GM18907 (cell line): ENCODE measurements at regions not wholly inside any gene's neighbourhood (a gene's known extent, or its start where the extent isn't known, plus 50 kb on each side); places are given as distances from the start of the nearest gene placed in this dataset.
"Not testable (repeated sequence)": the region's sequence is repeated elsewhere in the genome, so short reads cannot be mapped to it uniquely, and the experiment has no call there.

ENCODE experiments used
- ATAC-seq: cut with Tn5 transposase; IDR thresholded peaks from one replicate; pipeline ENCODE4 v1.9.1; 2021; ENCODE audit warnings: mild to moderate bottlenecking, moderate library complexity; ENCODE audit not compliant: unreplicated experiment

DNA sequence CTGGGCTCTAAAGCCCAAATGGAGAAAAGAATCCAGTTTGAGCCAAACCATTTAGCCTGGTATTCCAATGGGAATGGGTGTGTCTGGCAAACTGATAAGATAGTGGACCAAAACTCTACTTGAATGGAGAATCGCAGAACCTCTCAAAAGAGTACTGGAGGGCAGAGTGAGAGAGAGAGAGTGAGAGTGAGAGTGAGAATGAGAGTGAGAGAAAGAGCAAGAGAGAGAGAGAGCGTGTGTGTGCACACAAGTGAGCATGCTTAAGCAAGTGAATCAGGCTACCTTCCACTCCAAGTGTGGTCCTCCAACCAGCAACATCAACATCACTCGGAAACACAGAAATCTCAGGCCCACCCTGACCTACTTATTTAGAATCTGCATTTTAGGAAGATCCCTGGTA, 58.8 kb downstream of the UQCRFS1 start:
- ATAC-seq, result no peak

DNA sequence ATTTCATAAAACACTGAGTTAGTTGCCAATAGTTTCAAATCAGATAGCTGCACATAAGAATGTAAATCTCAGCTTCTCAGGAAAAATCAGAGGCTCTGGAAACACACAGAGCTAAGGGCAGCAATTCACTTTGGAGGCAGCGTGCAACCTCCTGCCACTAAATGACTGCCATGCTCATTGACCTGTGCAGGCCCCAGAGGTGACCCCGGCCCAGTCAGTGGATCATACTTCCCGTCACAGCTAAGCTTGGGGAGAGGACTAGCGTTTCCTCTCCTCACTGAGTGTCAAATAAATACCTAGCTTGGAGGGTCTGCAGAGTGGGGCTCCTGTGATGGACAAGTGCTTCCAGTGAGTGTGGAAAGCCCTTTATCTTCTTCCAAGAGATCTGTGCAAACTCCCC, 67.2 kb downstream of the UQCRFS1 start:
- ATAC-seq, result no peak

DNA sequence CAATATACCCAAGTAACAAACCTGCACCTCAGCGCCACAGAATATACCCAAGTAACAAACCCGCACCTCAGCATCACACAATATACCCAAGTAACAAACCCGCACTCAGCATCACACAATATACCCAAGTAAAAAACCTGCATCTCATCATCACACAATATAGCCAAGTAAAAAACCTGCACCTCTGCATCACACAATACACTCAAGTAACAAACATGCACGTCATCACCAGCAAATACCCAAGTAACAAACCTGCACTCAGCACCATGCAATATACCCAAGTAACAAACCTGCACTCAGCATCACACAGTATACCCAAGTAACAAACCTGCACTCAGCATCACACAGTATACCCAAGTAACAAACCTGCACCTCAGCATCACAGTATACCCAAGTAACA, 69.8 kb downstream of the UQCRFS1 start:
- no peak for ATAC-seq

DNA sequence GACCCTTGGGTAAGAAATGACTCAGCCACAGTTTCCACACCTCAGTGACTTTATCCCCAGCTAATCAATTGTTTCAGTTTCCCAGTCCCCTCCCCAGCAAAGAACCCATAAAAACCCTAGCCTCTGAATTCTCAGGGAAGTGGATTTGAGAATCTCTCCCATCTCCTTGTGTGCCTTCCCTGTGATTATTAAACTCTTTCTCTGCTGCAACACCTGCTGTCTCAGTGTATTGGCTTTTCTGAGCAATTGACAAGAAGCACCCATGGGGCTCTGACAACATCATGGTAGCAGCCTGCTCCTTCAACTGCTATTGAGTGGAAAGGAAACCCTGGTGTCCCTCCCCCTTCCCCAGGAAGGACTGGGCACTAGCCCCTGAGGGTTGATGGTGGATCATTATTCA, 73.7 kb downstream of the UQCRFS1 start:
- no peak for ATAC-seq

DNA sequence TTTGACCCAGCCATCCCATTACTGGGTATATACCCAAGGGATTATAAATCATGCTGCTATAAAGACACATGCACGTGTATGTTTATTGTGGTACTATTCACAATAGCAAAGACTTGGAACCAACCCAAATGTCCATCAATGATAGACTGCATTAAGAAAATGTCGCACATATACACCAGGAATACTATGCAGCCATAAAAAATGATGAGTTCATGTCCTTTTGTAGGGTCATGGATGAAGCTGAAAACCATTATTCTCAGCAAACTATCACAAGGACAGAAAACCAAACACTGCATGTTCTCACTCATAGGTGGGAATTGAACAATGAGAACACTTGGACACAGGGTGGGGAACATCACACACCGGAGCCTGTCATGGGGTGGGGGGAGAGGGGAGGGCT, 74.7 kb downstream of the UQCRFS1 start:
- not testable (repeated sequence) for ATAC-seq

DNA sequence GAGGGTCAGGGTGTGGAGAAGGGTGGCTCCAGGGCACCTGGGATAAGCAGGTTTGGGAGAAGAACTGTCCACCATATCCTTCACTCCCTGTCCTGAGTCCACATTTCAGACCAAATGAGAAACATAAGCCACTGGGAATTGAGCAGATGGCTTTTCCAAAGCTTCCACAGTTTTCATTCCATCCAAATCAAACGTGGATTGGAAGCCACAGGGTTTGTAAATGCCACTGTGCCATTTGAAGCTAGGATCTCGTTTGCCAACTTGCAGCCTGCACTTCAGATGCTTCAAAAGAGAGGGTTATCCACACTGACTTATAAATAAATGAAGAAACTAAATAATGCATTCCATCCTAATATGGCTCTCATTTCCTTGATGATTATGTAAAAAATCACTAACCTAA, 81.5 kb downstream of the UQCRFS1 start:
- ATAC-seq, result no peak

DNA sequence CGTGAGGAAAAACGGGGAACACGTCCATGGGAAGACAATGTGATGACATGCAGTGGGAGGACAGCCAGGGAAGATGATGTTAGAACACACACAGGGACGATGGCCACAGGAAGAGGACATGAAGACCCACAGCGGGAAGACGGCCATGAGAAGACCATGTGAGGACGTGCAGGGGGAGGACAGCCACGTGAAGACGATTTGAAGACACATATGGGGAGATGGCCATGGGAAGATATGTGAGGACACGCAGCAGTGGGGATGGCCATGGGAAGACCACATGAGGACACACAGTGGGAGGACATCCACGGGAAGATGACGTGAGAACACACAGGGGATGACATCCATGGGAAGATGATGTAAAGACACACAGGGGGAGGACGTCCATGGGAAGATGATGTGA, 83.8 kb downstream of the UQCRFS1 start:
- no peak for ATAC-seq

DNA sequence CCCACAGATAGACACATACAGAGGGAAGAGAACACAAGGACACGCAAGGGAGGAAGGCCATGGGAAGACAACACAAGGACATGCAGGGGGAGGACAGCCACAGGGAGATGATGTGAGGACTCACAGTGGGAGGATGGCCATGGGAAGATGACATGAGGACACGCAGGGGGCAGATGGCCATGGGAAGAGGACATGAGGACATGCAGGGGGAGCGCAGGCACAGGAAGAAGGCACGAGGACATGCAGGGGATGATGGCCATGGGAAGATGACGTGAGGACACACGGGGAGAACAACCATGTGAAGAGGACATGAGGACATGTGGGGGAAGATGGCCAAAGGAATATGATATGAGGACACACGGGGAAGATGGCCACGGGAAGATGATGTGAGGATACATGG, 84.7 kb downstream of the UQCRFS1 start:
- no peak for ATAC-seq

DNA sequence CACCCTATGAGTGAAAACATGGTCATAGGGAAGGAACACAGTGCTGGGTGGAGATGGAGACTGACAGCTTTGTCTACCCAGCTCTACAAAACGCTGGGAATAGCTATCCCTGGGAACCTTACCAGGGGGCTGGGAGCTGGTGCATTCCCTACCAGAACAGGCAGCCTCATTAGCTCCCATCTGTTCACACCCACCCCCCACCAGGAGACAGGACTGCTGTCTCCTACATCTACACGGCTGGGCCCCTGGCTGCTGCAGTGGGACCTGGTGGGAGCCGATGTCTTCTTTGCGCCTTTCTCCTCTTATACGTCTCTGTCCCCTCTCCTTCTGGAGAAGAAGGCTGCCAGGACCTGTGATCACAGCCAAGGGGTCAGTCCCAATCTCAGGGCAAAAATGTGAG, 90.8 kb downstream of the UQCRFS1 start:
- no peak for ATAC-seq

DNA sequence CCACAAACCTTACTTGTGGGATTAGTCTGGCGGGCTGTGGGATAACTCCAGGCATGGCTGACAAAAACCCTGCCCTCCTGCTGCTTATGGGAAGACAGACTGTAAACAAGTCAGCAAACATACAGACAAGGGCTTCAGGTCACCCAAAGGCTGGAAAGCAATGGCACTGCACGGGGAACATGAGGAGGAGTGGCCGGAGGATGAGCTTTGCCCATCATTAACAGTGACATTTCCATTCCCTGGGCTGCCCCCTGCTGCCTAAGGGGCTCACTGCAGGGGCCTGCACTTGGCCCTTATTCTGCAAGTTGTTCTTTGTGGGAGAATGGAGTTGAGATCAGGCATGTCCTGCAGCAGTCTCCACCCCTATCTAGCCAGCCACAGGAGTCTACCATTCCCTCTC, 91.3 kb downstream of the UQCRFS1 start:
- no peak for ATAC-seq

DNA sequence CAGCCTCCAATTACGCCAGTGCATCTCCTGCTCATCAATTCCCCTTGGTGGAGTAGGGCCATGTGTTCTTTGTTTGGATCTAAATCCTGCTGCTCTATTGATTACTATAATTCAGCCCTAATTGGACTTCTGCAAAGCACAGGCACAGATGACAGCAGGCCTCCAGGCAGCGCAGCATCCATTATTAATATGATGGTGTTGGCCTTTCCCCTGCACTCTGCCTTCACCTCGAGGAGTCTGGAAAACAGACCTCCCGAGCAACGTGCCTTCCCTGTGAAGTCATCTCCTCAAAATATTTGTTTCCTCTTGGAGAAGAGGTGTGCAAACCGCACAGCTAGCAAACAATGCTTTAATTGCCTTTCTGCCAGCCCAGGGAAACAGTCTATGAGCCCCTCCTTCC, 92.5 kb downstream of the UQCRFS1 start:
- no peak for ATAC-seq

DNA sequence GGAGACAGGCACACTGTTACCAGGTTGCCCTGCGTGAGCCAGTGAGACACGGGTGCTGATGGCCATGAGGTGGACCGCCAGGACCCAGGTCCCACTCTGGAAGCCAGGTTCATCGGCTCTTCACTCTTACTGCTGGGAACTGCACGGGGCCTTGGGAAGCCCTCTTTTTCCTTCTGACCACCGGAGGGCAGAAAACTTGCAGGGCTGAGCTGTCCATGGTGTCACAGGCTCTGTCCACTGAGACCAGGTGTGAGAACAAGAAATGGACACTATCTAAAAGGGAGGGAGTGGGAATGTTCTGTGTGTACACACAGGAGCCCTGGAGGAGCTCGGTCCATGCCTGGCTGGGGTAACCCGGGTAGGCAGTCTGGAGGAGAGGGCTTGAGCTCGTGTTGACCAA, 93.4 kb downstream of the UQCRFS1 start:
- ATAC-seq, result no peak

DNA sequence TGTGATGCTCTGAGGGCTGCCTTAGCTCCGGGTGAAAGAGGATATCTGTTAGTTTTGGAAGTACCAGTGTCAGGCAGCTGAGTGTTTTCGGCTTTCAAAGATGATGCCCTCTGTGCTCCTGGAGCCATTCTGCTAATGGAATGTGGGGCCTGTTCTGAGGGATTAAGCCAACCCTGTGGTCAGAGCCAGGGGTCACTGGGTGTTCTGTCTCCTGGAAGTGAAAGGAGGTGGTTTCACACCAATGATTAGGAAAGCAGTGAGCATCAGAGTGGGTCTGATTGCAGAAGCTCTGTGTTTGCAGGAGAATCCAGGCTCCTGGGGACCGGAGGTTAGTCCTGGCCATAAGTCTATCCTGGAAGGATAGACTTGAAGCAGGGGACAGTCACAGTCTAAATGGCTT, 94.6 kb downstream of the UQCRFS1 start:
- no peak for ATAC-seq

DNA sequence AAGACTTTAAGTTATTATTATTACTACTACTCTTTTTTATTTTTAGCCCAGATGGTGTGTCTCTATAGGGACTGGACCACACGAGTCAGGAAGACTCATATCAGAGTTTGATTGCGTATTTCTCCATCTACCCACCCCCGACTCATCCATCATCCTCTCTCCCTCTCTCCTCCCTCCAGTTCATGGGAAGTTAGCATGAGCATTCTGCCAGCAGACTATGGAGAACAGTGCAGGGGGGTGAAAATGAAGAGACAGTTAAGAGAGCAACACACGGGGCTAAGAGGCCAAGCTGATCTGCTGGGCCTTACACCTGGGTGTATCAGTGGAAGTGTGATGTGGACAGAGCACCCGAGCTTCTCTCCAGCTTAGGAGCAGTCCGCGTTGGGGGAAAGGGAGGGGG, 95.0 kb downstream of the UQCRFS1 start:
- no peak for ATAC-seq

DNA sequence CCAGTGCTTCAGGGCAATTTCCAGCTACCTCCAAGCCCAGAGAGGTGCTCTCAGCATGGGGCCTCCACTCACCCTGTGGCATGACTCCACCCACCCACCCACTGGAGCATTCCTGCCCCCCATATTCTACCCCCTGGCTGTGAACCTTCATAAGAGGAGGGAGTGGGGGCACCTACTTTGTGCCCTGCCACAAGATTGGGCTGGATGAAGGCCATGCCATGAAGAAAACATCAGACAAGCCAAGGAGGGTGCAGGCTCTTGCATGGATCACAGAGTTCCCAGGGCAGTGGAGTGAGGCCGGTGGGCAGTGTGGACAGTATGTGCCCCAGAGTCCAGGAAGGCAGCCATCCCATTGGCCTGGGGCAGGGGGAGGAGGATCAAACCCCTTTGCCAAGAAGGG, 97.8 kb downstream of the UQCRFS1 start:
- ATAC-seq, result no peak

DNA sequence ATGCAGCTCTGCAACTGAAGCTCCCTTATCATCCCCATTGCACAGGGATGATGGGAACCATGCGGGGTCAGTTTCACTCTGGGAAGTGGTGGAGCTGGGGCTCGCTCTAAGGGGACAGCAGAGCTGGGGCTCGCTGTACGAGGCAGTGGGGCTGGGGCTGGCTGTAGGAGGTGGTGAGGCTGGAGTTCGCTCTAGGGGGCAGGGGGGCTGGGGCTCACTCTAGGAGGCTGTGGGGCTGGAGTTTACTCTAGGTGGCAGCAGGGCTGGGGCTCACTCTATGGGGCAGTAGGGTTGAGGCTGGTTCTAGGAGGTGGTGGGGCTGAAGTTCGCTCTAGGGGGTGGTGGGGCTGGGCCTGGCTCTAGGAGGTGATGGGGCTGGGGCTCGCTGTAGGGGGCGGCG, 99.1 kb downstream of the UQCRFS1 start:
- no peak for ATAC-seq

DNA sequence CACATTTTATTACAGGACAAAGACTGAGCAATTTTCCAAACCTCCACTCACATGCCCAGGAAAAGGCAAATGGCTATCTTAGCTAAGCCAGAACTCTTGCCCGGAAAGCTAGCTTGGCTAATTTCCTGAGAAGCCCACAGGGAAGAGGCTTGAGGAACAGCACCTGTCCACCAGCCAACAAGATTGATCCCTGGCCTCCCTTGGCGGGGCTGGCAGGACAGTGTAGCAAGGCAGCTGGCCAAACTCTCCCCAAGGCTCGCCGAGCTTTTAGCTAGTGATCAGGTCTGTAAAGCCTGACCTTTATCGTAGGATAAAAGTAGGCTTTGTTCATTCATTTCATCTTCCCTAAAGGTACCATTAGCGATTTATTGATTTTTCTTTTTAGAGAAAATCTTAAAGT, 101.4 kb downstream of the UQCRFS1 start:
- no peak for ATAC-seq

DNA sequence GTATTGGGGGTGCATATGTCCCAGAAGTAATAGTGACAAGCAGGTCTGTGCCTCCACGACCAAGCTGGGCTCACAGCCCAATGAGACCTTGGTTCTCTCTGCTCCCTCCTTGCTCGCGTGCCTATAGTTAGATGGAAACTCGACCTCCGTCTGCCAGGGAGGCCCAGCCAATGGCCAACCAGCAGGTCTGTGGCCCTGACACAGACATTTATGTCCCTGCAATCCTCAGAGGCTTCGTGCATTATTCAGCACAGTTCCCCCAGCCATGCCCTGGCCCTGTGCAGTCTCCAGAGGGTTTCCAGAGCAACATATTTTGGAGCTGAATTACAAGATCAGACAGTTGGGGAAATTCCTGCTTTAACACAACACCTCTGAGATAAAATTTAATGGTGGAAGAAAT, 105.1 kb downstream of the UQCRFS1 start:
- no peak for ATAC-seq

DNA sequence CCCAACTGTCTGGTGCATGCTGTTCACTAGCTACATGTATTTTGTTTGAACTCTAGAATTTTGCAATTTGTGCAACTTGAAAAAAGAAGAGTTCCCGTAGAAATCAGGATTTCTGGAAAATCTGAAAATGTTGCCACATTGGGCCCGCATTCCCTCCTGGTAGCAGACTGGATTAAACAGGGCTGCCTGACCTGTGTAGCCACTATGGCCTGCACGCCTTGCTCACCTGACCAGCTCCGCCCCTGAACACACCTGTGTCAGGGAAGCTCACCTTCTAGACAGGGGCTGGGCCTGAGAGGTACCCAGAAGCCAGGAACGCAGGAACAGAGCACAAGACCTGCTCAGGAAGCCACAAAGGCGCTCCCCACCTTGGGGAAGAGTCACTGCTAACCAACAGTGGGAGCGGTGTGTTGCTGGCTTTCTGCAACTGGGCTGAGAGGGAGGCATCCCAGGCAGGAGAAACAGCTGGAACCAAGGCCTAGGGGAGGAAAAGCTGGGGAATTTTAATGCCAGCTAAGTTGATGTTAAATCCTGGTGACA, 106.5 kb downstream of the UQCRFS1 start:
- ATAC-seq, result no peak

DNA sequence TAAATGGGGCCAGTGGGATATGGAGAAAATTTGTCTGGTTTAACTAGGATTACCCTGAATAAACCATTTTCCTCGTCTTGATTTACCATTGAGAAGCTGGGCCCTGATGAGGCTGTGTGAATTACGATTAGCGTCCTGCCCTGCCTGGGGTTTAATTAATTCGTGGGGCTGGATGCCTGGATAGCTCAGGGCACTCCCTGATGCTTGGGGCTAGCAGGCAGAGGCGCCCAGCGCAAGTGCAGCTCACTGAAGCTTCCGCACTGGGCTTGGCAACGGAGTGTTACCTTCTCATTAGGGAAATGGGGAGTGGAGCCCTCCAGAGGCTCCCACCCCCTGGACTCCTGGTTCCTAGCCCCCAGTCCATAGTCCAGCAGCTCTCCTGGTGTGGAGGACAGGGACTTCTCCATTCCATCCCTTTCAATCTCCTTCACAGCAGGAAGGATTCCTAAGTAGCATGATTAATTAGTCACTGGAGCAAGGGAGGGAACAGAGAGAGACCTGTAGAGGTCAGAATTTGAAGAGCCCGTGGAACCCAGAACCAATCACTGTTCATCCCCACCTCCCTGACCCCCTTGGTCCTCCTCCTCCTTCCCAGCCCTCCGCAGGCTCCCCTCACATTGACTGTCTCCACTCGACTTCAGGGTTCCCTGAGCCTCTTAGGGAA, 107.2 kb downstream of the UQCRFS1 start:
- no peak for ATAC-seq

DNA sequence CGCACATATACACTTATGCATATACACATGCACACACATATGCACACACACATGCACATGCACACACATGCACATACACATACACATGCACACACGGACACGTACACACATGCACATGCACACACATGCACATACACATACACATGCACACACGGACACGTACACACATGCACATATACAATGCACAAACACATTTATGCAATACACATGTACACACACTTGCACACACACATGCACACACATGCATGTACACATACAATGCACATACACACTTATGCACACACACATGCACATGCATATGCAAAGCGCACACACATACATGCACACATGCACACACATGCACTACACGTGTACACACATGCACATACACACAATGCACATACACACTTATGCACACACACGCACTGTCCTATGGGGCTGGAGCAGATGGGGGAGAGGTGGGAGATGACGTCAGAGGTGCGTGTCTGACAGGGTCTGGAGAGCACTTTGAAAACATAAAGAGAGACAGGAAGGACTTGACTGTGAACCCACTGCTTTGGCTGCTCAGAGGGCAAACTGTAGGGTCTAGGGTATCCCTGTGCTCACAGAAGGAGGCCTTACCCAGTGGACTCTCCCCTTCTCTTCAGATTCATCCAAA, 108.2 kb downstream of the UQCRFS1 start:
- ATAC-seq, result no peak

DNA sequence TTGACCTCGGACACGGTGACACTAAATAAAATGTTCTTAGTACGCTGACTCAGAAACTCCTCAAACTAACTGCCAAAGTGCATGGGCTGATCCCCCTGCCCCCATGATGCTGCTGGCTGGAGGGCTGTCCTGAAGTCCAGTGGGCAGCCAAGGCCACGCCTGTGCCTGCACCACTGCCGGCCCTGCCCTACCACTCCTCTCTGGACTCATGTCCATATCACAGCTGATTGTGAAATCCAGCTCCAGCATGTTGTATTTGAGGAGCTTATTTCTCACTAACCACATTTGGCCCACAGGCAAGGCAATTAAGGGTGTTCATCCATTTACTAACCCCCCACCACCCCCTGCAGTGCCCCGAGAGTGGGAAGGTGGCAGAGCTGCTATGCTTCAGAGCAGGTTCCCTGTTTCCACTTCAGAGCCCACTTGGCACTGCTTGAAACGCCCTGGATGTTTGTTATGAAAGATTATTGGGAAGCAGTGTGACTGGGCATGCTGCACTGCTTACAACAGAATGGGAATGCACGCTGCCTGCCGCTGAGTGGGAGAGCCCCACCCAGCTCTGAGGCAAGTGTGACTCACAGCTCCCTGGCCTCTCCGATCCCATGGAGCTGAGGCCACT, 114.0 kb downstream of the UQCRFS1 start:
- no peak for ATAC-seq
